ENCODE measurements at regions not wholly inside any gene's neighbourhood (a gene's known extent, or its start where the extent isn't known, plus 50 kb on each side); places are given as distances from the start of the nearest gene placed in this dataset.

DNA sequence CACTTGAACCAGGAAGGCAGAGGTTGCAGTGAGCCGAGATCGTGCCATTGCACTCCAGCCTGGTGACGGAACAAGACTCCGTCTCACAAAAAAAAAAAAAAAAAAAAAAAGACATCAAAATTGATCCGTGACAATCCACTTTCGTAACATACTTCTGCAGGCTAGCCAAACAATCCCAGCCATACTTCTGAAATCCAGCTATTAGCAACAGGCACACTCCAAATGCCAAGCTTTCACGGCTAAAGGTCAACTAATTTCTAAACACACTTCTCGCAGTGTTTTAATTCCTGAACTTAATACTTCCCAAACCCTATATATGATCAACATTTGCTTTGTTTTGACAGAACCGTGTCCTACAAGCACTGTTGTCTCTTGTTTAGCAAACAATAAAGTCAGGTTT is 411.3 kb upstream of the RUNX1 start:
- no peak for TF ChIP-seq POLR2AphosphoS5 (IDR thresholded peaks at IDR 0.05; ENCODE audit: low read depth)
- TF ChIP-seq, protein P1, sequence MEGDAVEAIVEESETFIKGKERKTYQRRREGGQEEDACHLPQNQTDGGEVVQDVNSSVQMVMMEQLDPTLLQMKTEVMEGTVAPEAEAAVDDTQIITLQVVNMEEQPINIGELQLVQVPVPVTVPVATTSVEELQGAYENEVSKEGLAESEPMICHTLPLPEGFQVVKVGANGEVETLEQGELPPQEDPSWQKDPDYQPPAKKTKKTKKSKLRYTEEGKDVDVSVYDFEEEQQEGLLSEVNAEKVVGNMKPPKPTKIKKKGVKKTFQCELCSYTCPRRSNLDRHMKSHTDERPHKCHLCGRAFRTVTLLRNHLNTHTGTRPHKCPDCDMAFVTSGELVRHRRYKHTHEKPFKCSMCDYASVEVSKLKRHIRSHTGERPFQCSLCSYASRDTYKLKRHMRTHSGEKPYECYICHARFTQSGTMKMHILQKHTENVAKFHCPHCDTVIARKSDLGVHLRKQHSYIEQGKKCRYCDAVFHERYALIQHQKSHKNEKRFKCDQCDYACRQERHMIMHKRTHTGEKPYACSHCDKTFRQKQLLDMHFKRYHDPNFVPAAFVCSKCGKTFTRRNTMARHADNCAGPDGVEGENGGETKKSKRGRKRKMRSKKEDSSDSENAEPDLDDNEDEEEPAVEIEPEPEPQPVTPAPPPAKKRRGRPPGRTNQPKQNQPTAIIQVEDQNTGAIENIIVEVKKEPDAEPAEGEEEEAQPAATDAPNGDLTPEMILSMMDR (IDR thresholded peaks at IDR 0.05; ENCODE audit: insufficient read depth, low read length): no peak

All from HL-60 (cell line).